ENCODE measurements at regions not wholly inside any gene's neighbourhood (a gene's known extent, or its start where the extent isn't known, plus 50 kb on each side); places are given as distances from the start of the nearest gene placed in this dataset.

DNA sequence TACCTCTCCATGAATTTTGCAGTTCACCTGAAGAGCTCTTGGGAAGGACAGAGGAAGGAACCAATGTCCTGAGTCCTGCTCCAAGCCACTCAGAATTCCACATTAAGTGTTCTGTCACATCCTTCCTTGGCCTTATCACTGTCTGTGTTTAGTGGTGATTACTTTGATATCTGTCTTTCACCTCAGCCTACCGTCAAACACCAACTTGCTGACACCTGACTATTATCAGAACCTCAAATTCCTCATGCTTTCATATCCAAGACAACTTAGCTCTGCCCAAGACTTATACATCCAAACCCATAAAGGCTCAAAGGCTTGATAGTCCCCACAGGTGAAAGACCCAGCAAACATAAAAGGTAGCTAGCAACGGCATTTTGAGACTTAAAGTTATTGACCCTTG, 280.0 kb downstream of the MEX3B start:
- TF ChIP-seq, protein P1, sequence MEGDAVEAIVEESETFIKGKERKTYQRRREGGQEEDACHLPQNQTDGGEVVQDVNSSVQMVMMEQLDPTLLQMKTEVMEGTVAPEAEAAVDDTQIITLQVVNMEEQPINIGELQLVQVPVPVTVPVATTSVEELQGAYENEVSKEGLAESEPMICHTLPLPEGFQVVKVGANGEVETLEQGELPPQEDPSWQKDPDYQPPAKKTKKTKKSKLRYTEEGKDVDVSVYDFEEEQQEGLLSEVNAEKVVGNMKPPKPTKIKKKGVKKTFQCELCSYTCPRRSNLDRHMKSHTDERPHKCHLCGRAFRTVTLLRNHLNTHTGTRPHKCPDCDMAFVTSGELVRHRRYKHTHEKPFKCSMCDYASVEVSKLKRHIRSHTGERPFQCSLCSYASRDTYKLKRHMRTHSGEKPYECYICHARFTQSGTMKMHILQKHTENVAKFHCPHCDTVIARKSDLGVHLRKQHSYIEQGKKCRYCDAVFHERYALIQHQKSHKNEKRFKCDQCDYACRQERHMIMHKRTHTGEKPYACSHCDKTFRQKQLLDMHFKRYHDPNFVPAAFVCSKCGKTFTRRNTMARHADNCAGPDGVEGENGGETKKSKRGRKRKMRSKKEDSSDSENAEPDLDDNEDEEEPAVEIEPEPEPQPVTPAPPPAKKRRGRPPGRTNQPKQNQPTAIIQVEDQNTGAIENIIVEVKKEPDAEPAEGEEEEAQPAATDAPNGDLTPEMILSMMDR (IDR thresholded peaks at IDR 0.05): no peak
- TF ChIP-seq POLR2A (IDR thresholded peaks at IDR 0.05): no peak
